ENCODE measurements at regions not wholly inside any gene's neighbourhood (a gene's known extent, or its start where the extent isn't known, plus 50 kb on each side); places are given as distances from the start of the nearest gene placed in this dataset.

- Histone ChIP-seq H3K79me1 (ENCODE audit: low read depth in 1 of 2, low read length in 2 of 2) (no peaks in the 10 kb centered on the region), H3K9me1 (ENCODE audit: insufficient read depth, low read length) (no peaks in the 10 kb centered on the region), H3K27me3 (ENCODE audit: control insufficient read depth, insufficient read depth, low read length) (no peaks in the 10 kb centered on the region), H2AK9ac (replicated peaks; ENCODE audit: low read depth, low read length, poor library complexity) (no peak overlapping the region), H3K18ac (ENCODE audit: low read depth, low read length) (no peak overlapping the region), H3K14ac (replicated peaks; ENCODE audit: low read depth, low read length) (no peak overlapping the region), H3K36me3 (ENCODE audit: control insufficient read depth, insufficient read depth, low read length) (no peaks in the 10 kb centered on the region), H4K20me1 (ENCODE audit: insufficient read depth, low read length) (no peaks in the 10 kb centered on the region), H4K5ac (ENCODE audit: low read depth, low read length) (no peak overlapping the region), H4K8ac (ENCODE audit: low read depth in 2 of 2, low read length in 2 of 2) (no peak overlapping the region), H2BK20ac (ENCODE audit: low read depth, low read length) (no peak overlapping the region), H3K4ac (ENCODE audit: low read depth, low read length) (no peak overlapping the region), H2BK15ac (ENCODE audit: low read depth, low read length) (no peak overlapping the region), H3K4me2 (ENCODE audit: low read depth, low read length) (no peak overlapping the region), H3K27ac (ENCODE audit: insufficient read depth, low read length) (no peak overlapping the region), H3K9me3 (ENCODE audit: control insufficient read depth, insufficient read depth, low read length) (no peaks in the 10 kb centered on the region; the same call in 1 of the 2 replicates), H3K23ac (ENCODE audit: low read depth, low read length) (no peak overlapping the region), H2BK5ac (ENCODE audit: low read depth, low read length, poor library complexity, severe bottlenecking) (no peak overlapping the region), H2AFZ (replicated peaks; ENCODE audit: low read length, poor library complexity) (no peak overlapping the region), H3K9ac (ENCODE audit: low read depth, low read length) (no peak overlapping the region), H3K4me3 (ENCODE audit: insufficient read depth, low read depth, low read length) (no peak overlapping the region), H2AK5ac (ENCODE audit: low read depth, low read length) (no peak overlapping the region), H4K91ac (ENCODE audit: insufficient read depth, low read depth, low read length) (no peak overlapping the region), H3K56ac (ENCODE audit: extremely low read depth, insufficient read depth, low read length) (no peak overlapping the region), H2BK120ac (ENCODE audit: low read depth, low read length) (no peak overlapping the region), H3K4me1 (ENCODE audit: control insufficient read depth, insufficient read depth, low read length) (no peaks in the 10 kb centered on the region)
- 17% methylated on average over 1 of the region's 5 CpGs; no CpG with 5 or more reads in 1 of the 2 experiments for whole genome bisulfite sequencing, 2 experiments (ENCODE audit: extremely low coverage in 2 of 2, insufficient read length in 1 of 2)
- no TSS peak for BruUV-seq (replicated peaks)
- dilution Hi-C loops (cut with HindIII; ENCODE audit: low sequenced_read_pairs, unreplicated experiment): no loop called here
- no peak for TF ChIP-seq RAD21 (IDR thresholded peaks at IDR 0.05; ENCODE audit: low read length)
- no peak for TF ChIP-seq MAZ (IDR thresholded peaks at IDR 0.05; ENCODE audit: borderline replicate concordance, low read depth, low read length)
- no peak for TF ChIP-seq NFE2L2 (IDR thresholded peaks at IDR 0.05; ENCODE audit: low read depth, low read length)
- no peak for TF ChIP-seq ELK1 (IDR thresholded peaks at IDR 0.05; ENCODE audit: borderline replicate concordance, low read depth, low read length)
- no peak for TF ChIP-seq MXI1 (IDR thresholded peaks at IDR 0.05; ENCODE audit: borderline replicate concordance, low read depth, low read length)
- TF ChIP-seq CHD1 (IDR thresholded peaks at IDR 0.05; ENCODE audit: low read depth, low read length): no peak
- TF ChIP-seq FOS (IDR thresholded peaks at IDR 0.05; ENCODE audit: low read depth, low read length): no peak
- no peak for TF ChIP-seq RCOR1 (IDR thresholded peaks at IDR 0.05; ENCODE audit: insufficient replicate concordance, low read length)
- TF ChIP-seq MAFK (IDR thresholded peaks at IDR 0.05; ENCODE audit: low read depth, low read length): no peak
- TF ChIP-seq USF2 (IDR thresholded peaks at IDR 0.05; ENCODE audit: low read depth, low read length): no peak
- TF ChIP-seq RFX5 (IDR thresholded peaks at IDR 0.05; ENCODE audit: low read depth, low read length): no peak
- no peak for TF ChIP-seq SMC3 (IDR thresholded peaks at IDR 0.05; ENCODE audit: low read depth, low read length)
- TF ChIP-seq CEBPB (IDR thresholded peaks at IDR 0.05; ENCODE audit: low read depth, low read length): no peak
- TF ChIP-seq CTCF (conservative IDR thresholded peaks at IDR 0.05; ENCODE audit: low read depth, low read length): no peak
- no peak for TF ChIP-seq BHLHE40 (IDR thresholded peaks at IDR 0.05; ENCODE audit: low read depth, low read length)
- no peak for TF ChIP-seq POLR2A (IDR thresholded peaks at IDR 0.05; ENCODE audit: low read depth, low read length)
- ChIA-PET CTCF (no interaction called here), POLR2A (ENCODE audit: unreplicated experiment) (no interaction called here)
- ATAC-seq (ENCODE audit: low read depth) (no peak), DNase-seq (no peak)
- intact Hi-C loops (cut with micrococcal nuclease): no loop called here
- in situ Hi-C loops (cut with MboI; ENCODE audit: low sequenced_read_pairs): no loop called here
Observed at GRCh38 chr2:88269836-88270235, 99.7 kb downstream of the THNSL2 start.
